Stromal cell of bone marrow (primary cell): ENCODE measurements at regions not wholly inside any gene's neighbourhood (a gene's known extent, or its start where the extent isn't known, plus 50 kb on each side); places are given as distances from the start of the nearest gene placed in this dataset.
"Not testable (repeated sequence)": the region's sequence is repeated elsewhere in the genome, so short reads cannot be mapped to it uniquely, and the experiment has no call there.

Source experiments
- DNase-seq: peaks from one replicate; pipeline ENCODE4 v3.0.0-alpha.2; 2012; ENCODE audit warnings: low read depth

- DNase-seq, result no peak
These were observed 87.7 kb downstream of the UTP18 start for GRCh38 chr17:51347851-51348584.

- DNase-seq, result no peak
These were observed 90.7 kb downstream of the UTP18 start for GRCh38 chr17:51351080-51351479.

DNA sequence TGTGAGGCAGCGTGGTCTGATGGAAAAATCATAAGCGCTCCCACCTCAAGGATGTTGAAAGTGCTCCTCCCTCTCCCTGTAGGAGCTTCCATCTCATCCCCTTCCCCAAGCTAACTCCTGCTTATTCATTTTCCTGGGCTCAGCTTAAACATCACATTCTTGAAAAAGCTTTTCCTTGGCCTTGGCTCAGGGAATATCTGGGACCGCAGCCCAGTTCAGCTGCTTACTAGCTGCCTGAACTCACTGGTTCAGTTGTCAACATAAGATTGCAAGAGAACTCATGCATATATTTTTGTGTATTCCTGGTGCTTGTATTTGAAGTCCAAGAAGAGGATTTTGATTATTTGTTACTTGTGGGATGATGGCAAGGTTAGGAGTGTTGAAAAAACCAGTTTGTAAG, 91.5 kb downstream of the UTP18 start:
- DNase-seq, result peak; percentile 50

- DNase-seq, result no peak
These were observed 92.5 kb downstream of the UTP18 start for GRCh38 chr17:51352798-51353197.

DNA sequence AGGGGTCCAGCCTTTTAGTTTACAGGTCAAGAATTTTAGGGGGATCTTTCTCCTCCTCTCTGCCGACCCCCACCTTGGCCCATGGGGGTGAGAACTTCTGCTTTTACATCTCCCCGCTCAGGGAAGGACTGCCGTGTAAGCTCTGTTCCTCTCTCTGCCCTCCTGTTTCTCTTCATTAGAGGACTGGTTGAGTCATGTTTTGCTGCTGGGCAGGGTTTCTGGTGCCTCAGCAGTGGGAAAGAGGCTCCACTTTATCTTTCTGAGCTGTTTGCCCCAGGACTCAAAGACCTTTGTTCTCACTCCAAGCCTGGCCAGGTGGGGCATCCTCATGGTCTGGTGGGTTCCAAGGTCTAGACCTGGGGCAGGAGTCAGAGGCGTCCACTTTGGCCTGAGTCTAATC, 93.0 kb downstream of the UTP18 start:
- no peak for DNase-seq

GRCh38 chr17:51354936-51355335, 94.6 kb downstream of the UTP18 start:
- no peak for DNase-seq

DNA sequence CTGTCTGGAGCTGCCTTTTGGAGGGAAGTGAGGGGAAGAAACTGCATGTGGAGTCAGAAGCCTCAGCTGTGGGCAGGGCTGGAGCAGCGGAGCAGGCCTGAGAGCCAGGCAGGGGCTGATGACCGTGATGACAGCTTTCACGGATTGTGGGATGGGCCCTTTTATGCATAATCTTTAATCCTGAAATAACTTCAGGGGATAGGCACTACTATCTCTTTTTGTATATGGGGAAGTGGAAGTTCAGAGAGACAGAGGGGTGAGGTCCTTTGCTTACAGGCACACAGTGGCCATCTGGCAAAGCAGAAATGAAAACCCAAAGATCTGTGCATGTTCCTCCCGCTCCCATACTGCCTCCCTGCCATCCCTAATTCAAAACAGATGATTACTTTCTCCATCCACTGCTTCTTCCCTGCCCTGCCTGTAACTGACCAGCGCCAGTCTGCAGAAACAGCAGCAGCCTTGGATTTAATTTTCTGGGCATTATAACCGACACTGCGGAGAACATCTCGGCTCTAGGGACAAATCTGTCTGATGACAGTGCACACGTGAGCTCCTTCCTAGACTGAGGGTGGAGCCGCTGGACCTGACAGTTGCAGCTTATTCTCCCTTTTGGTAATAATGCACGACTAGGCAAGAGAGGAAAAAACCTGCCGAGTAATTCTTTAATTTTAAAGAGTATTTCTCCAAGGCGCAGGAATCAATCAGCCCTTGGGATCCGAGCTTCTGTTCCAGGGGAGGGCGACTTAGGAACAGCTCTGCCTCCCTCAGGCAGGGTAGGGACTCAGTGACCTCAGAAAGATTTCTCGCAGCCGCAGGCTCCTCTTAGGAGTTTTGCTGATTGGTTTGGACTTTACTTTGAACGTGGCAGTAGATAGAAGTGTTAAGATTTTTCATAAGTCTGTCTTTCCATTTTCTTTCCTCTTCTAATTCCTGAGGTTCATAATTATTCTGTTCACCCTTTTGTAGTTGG, 95.4 kb downstream of the UTP18 start:
- no peak for DNase-seq

DNA sequence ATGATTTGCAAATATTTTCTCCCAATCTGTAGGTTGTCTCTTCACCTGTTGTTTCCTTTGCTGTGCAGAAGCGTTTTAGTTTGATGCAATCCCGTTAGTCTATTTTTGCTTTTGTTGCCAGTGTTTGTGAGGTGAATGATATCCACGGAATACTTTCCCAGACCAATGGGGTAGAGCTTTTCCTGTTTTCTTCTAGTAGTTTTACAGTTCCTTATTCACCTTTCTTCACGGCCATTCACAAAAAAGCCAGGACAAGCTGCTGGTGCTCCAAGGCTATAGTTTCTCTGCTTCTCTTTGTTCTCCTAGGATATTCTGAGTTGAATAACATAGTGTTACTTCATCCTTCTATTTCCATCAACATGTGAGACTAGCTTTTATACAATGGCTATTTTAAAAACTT, 98.7 kb downstream of the UTP18 start:
- no peak for DNase-seq

DNA sequence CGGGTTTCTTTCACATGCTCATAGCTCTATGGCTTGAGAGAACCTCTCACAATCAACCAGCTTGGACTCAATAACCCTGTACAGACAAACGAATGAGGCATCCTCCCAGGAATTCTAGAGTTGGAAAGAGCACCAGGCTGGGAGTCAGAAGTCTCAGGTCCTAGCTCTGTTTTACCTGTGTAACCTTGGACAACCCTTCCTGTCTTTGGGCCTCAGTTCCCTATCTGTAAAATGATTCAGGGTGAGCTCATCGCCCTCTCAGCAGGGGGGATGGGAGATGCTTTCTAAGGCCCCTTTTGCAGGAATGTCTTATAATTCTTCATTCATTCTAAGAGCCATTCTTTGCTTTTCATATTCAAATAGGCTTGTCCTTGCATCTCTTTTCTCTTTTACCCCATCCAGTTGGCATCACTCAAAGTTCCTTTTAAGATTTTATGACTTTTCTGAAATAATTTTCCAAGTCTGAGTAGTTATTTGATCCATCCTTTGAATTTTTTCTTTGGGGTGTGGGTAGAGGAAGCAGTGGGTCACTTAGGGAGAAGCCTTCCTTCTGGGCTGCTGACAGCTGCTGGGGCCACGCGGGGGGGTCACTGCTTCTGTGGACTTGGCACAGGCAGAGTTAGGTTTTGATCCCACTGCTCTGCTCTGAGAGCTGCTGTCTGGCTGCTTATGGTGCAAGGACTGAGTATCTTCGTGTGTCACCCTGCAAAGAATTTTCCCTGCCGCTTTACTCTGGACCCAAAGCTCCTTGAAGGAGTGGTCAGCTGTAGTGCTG, 102.7 kb downstream of the UTP18 start:
- no peak for DNase-seq

DNA sequence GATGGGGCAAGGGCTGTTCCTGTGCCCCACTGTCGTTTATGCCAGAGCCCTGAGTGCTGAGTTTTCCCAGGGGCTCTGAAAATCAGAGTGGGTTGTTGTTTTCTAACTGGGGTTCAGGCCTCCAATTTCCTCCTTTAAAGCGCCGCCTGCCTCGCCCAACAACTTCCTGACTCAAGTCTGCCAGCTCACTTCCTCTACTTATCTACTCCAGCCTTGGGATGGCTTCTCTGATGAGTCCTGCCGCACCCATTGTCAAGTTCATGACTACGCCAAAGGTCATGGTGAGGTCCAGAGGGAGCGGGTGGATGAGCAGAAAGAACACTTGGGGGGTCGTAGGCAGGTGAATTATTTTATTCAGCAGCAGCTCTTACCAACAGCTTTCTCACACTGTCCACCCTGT, 104.7 kb downstream of the UTP18 start:
- no peak for DNase-seq

DNA sequence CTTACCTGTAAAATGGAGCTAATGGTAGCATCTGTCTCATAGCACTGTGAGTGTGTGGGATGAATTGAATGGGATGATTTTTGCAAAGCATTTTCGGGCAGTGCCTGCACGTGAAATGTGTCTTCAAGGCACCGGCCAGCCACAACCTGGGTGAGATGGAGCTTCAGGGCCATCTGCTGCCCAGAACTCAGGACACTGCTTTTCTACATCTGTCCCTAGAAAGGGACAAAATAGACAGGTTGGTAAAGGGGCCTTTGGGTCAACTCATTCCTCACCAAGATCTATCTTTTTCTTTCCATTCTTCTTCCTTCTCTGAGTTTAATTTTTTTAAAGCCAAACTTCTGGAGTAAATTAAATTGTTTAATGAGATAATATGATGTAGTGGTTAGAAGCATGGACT, 106.5 kb downstream of the UTP18 start:
- no peak for DNase-seq

GRCh38 chr17:51367836-51368235, 107.5 kb downstream of the UTP18 start:
- not testable (repeated sequence) for DNase-seq

- peak; percentile 18 for DNase-seq
These were observed 111.4 kb downstream of the UTP18 start for GRCh38 chr17:51371732-51372151.

- no peak for DNase-seq
These were observed 112.1 kb downstream of the UTP18 start for GRCh38 chr17:51372345-51373004.

DNA sequence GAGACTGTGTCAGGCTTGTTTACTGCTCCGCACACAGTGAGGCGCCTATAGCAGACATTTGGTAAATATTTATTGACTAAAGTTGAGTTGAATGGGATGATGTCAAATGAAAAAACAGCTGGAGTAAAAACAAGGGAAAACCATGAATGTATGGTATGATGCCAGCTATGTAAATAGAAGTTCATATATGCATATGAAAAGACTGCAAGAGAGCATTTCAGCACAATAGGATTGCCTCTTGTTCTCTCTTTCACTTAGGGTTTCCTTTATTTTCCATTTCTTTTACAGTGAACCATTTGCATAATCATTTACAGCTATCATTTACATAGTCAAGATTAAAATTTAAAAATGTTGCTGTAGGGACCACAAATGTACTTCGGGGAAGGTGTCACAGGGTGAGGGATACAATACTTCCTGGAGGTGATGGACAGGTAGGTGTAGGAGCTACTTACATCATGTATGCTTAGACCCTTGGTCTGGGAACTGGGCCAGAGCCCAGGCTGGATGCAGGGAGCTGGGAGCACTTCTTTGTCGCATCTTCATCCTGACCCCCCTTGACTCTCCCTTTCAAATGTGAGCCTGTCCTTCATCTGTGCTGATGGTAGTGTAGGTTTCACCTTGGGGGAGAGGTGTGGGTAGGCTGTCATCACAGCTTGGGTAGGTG, 113.3 kb downstream of the UTP18 start:
- no peak for DNase-seq

DNA sequence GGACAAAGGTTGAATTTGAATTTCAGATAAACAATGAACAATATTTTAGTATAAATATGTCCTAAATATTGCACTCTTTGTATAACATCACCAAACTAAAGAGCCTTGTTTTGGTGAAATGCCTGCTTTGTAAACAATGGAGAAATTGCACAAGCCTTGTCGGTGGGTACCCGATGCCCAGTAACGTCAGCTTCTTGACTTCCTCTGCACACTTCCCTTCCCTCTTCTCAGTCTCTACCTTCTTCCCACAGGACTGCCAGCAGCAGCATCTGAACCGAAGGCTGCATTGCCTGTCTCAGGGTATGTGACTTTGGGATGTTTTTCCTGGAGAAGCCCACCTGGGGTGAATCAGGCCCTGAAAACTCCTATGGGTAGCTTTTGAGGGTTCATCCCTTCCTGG, 113.9 kb downstream of the UTP18 start:
- no peak for DNase-seq

DNA sequence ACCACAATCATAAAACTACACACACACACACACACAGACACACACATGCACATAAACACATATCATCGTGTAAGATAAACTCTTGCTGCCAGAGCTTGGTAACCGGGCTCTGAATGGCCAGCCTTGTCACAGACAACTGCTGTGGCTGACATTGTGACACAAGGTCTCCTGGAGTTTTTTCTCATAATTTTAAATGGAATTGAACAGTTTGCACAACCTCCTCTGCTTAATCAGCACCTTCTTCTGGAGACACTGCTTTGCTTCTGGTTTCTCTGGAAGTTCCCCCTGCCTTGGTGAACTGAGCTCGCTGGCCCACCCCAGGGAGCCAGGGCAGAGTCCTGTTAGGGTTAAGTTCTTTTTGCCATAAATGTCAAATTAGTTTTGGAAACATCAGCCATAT, 115.4 kb downstream of the UTP18 start:
- DNase-seq, result no peak

- DNase-seq, result no peak
These were observed 116.4 kb downstream of the UTP18 start for GRCh38 chr17:51376739-51377138.

DNA sequence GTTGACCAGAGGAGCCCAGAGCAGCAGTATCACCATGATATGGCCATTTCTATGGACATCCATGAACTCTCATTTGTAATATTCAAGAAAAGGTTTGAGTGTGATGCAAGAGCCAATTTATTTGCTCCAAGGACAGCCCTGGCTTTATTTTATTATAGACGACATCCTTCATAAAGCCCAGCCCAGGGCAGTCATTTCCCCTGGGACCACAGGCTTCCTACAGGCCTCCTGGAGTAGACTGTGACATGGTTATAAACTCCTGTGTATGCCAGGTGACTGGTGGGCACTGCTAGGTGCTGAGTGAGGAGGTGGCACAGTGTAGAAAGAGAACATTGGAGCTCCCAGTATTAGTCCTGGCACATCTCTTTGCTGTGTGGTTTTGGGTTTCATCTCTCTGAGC, 120.9 kb downstream of the UTP18 start:
- DNase-seq, result no peak

DNA sequence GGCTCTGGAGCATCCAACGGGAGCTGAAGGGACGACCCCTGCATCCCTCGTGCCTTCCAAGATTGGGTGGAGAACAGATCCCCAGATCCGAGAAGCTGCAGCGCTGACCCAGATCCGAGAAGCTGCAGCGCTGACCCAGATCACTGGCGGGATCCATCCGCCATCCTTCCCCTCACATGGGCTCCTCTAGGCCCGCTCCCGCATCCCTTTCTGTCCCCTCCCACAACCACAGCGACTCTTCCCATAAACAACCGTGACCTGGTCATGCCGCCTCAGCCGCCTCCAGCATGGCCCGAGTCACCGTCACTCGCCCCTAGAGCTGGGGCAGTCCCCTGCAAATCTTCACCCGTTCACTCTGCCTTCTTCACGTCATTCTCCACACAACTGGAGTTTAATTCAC, 124.9 kb downstream of the UTP18 start:
- DNase-seq, result no peak

DNA sequence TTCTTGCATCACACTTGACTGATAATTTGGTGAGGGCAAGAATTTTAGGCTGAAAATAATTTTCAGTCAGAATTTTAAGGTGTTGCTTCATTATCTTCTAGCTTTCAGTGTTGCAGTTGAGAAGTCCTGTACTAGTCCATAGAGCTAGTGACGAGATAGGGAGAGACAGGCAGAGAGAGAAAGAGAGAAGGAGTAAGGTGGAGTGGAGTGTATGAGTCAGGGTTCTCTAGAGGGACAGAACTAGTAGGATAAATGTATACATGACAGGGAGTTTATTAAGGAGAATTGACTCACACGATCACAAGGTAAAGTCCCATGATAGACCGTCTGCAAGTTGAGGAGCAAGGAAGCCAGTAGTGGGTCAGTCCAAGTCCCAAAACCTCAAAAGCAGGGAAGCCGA, 127.2 kb downstream of the UTP18 start:
- DNase-seq, result no peak
